Suprapubic skin (tissue), 3 donors: ENCODE measurements at regions not wholly inside any gene's neighbourhood (a gene's known extent, or its start where the extent isn't known, plus 50 kb on each side); places are given as distances from the start of the nearest gene placed in this dataset.

Source experiments
- EP300 ChIP-seq: sonication (generic); formaldehyde crosslinking; IDR thresholded peaks from one replicate; pipeline ENCODE4 v1.6.1; 2017; ENCODE audit warnings: antibody characterized with exemption
- TF ChIP-seq, protein P1 (sequence below), 2 donors: fragments of 200-600 bp in 1 of 2; fragments of 450-650 bp in 1 of 2; sonication (generic) in 1 of 2; IDR thresholded peaks; one replicate each; pipeline ENCODE4 v1.5.1; 2016 to 2019; ENCODE audit warnings: antibody characterized with exemption in 2 of 2, mild to moderate bottlenecking in 1 of 2, moderate library complexity in 1 of 2

DNA sequence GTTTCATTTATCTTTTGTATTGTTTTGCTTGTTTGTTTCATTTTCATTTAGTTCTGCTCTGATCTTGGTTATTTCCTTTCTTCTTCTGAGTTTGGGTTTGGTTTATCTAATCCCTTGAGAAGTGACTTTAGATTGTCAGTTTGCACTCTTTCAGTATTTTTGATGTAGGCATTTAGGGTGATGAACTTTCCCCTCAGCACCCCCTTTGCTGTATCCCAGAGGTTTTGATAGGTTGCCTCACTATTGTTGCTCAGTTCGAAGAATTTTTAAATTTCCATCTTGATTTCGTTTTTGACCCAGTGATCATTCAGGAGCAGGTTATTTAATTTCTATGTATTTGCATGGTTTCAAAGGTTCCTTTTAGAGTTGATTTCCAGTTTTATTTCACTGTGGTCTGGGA lies 119.6 kb upstream of the SSTR4 start:
- TF ChIP-seq, protein P1, sequence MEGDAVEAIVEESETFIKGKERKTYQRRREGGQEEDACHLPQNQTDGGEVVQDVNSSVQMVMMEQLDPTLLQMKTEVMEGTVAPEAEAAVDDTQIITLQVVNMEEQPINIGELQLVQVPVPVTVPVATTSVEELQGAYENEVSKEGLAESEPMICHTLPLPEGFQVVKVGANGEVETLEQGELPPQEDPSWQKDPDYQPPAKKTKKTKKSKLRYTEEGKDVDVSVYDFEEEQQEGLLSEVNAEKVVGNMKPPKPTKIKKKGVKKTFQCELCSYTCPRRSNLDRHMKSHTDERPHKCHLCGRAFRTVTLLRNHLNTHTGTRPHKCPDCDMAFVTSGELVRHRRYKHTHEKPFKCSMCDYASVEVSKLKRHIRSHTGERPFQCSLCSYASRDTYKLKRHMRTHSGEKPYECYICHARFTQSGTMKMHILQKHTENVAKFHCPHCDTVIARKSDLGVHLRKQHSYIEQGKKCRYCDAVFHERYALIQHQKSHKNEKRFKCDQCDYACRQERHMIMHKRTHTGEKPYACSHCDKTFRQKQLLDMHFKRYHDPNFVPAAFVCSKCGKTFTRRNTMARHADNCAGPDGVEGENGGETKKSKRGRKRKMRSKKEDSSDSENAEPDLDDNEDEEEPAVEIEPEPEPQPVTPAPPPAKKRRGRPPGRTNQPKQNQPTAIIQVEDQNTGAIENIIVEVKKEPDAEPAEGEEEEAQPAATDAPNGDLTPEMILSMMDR (IDR thresholded peaks at IDR 0.05): no peak
- no peak for TF ChIP-seq EP300
